ENCODE measurements at regions not wholly inside any gene's neighbourhood (a gene's known extent, or its start where the extent isn't known, plus 50 kb on each side); places are given as distances from the start of the nearest gene placed in this dataset.

DNA sequence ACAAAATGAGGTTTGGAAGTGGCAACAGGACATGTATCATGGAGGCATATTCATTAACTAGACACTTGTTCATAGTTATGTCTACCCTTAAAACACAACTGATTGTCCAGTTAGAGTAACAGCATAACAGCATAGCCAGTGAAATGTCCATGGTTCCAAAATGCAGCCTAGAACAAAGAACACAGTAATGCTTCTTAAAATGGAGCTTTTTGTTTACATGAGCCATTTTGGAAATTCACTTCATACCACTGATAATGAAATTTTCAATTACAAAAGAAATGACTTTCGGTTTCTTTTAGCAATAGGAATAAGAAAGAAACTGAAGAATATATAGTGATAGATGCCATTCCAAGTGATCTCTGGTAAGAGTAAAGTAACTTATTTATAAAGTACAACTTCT is 111.1 kb upstream of the DST start:
- Mint-ChIP-seq H3K36me3 (ENCODE audit: low read depth) (peaks cover 4% of the 10 kb centered on the region), H3K4me3 (no peak overlapping the region), H3K27ac (no peak overlapping the region), H3K9me3 (no peaks in the 10 kb centered on the region), H3K4me1 (peaks cover 53% of the 10 kb centered on the region), H3K27me3 (ENCODE audit: insufficient read depth) (peaks cover 5% of the 10 kb centered on the region)
- Histone ChIP-seq H3K27ac (ENCODE audit: low read depth, low read length) (no peak overlapping the region), H3K4me3 (ENCODE audit: low read length) (no peak overlapping the region), H3K36me3 (ENCODE audit: control insufficient read depth, insufficient read depth, low read length) (no peaks in the 10 kb centered on the region), H3K9ac (ENCODE audit: extremely low read depth, low read length, poor library complexity, severe bottlenecking) (no peak overlapping the region), H3K27me3 (ENCODE audit: control insufficient read depth, insufficient read depth, low read length, poor library complexity, severe bottlenecking) (no peaks in the 10 kb centered on the region), H3K4me1 (ENCODE audit: control insufficient read depth, insufficient read depth, low read length) (peaks cover 8% of the 10 kb centered on the region), H3K9me3 (ENCODE audit: control insufficient read depth, low read length) (no peaks in the 10 kb centered on the region)
- WGBS, 2 experiments (ENCODE audit: insufficient coverage in 1 of 2, insufficient read length in 1 of 2), result 83% methylated on average over 1 of the region's 1 CpG; no CpG with 5 or more reads in 1 of the 2 experiments
- TF ChIP-seq, protein P1, sequence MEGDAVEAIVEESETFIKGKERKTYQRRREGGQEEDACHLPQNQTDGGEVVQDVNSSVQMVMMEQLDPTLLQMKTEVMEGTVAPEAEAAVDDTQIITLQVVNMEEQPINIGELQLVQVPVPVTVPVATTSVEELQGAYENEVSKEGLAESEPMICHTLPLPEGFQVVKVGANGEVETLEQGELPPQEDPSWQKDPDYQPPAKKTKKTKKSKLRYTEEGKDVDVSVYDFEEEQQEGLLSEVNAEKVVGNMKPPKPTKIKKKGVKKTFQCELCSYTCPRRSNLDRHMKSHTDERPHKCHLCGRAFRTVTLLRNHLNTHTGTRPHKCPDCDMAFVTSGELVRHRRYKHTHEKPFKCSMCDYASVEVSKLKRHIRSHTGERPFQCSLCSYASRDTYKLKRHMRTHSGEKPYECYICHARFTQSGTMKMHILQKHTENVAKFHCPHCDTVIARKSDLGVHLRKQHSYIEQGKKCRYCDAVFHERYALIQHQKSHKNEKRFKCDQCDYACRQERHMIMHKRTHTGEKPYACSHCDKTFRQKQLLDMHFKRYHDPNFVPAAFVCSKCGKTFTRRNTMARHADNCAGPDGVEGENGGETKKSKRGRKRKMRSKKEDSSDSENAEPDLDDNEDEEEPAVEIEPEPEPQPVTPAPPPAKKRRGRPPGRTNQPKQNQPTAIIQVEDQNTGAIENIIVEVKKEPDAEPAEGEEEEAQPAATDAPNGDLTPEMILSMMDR (conservative IDR thresholded peaks at IDR 0.05), result no peak
- no peak for DNase-seq

DNA sequence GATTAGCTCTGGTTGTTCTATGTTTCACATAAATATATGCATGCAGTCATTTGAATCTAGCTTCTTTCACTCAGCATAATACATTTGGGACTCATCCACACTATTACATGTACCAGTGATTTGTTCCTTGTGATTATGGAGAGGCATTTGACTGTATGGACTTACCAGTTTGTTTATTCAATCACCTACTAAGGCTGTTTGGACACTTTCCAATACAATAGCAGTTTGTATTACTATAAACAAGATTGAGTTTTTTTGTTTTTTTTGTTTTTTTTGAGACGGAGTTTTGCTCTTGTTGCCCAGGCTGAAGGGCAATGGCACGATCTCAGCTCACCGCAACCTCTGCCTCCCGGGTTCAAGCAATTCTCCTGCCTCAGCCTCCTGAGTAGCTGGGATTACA is 109.8 kb upstream of the DST start:
- Histone ChIP-seq H3K27me3 (ENCODE audit: control insufficient read depth, insufficient read depth, low read length, poor library complexity, severe bottlenecking) (no peaks in the 10 kb centered on the region), H3K36me3 (ENCODE audit: control insufficient read depth, insufficient read depth, low read length) (no peaks in the 10 kb centered on the region), H3K27ac (ENCODE audit: low read depth, low read length) (no peak overlapping the region), H3K9ac (ENCODE audit: extremely low read depth, low read length, poor library complexity, severe bottlenecking) (no peak overlapping the region), H3K9me3 (ENCODE audit: control insufficient read depth, low read length) (no peaks in the 10 kb centered on the region), H3K4me1 (ENCODE audit: control insufficient read depth, insufficient read depth, low read length) (peaks cover 11% of the 10 kb centered on the region), H3K4me3 (ENCODE audit: low read length) (no peak overlapping the region)
- Mint-ChIP-seq H3K4me3 (no peak overlapping the region), H3K4me1 (peaks cover 46% of the 10 kb centered on the region), H3K27ac (peak overlapping the region; percentile 72), H3K9me3 (no peaks in the 10 kb centered on the region), H3K27me3 (ENCODE audit: insufficient read depth) (peaks cover 5% of the 10 kb centered on the region), H3K36me3 (ENCODE audit: low read depth) (peaks cover 4% of the 10 kb centered on the region)
- DNase-seq, result no peak
- TF ChIP-seq, protein P1 (conservative IDR thresholded peaks at IDR 0.05), result no peak
- 97% methylated on average over 4 of the region's 4 CpGs; no CpG with 5 or more reads in 1 of the 2 experiments for WGBS, 2 experiments (ENCODE audit: insufficient coverage in 1 of 2, insufficient read length in 1 of 2)

DNA sequence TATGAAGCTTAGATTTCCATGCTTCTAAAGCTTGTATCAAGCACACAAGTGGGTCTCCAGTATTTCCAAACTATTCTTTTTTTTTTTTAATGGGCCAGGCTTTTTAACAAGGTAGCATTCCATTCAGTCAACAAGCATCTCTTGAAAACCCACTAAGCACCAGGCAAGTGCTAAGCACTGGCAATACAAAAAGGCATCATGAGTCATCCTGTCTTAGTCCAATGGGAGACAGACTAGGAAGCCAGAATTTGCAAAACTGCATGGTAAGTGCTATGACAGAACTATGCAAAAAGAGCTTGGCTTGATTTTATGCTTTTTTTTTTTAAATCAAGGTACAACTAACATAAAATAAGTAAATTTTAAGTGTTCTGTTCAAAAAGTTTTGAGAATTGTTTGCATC is 109.3 kb upstream of the DST start:
- Mint-ChIP-seq H3K4me1 (peaks cover 45% of the 10 kb centered on the region), H3K9me3 (no peaks in the 10 kb centered on the region), H3K27me3 (ENCODE audit: insufficient read depth) (peaks cover 5% of the 10 kb centered on the region), H3K27ac (peak overlapping the region; percentile 87), H3K4me3 (no peak overlapping the region), H3K36me3 (ENCODE audit: low read depth) (peaks cover 4% of the 10 kb centered on the region)
- TF ChIP-seq, protein P1 (conservative IDR thresholded peaks at IDR 0.05), result no peak
- DNase-seq, result peak; percentile 58
- no peak overlapping the region for H3K9ac ChIP-seq (ENCODE audit: extremely low read depth, low read length, poor library complexity, severe bottlenecking)
- H3K4me3 ChIP-seq (ENCODE audit: low read length), result no peak overlapping the region
- peaks cover 17% of the 10 kb centered on the region for H3K4me1 ChIP-seq (ENCODE audit: control insufficient read depth, insufficient read depth, low read length)
- H3K27me3 ChIP-seq (ENCODE audit: control insufficient read depth, insufficient read depth, low read length, poor library complexity, severe bottlenecking), result no peaks in the 10 kb centered on the region
- no peaks in the 10 kb centered on the region for H3K9me3 ChIP-seq (ENCODE audit: control insufficient read depth, low read length)
- H3K36me3 ChIP-seq (ENCODE audit: control insufficient read depth, insufficient read depth, low read length), result no peaks in the 10 kb centered on the region
- no peak overlapping the region for H3K27ac ChIP-seq (ENCODE audit: low read depth, low read length)
